CD14-positive monocyte (primary cell): ENCODE measurements at regions not wholly inside any gene's neighbourhood (a gene's known extent, or its start where the extent isn't known, plus 50 kb on each side); places are given as distances from the start of the nearest gene placed in this dataset.

Experiments used
- DNase-seq, 3 donors: peaks; one replicate each; pipeline ENCODE4 v3.0.0-alpha.2; 2011 to 2022
- H2AFZ ChIP-seq: 2 replicates; pipeline ENCODE4 v1.6.0; 2012; ENCODE audit warnings: mild to moderate bottlenecking, low read depth, low read length, inconsistent platforms; ENCODE audit not compliant: insufficient read depth, poor library complexity, severe bottlenecking
- H3K27ac ChIP-seq, 2 donors: 1 replicate in 1 of 2; 2 replicates in 1 of 2; pipeline ENCODE4 v1.5.1; 2012 to 2013; ENCODE audit warnings: low read length in 2 of 2, control low read depth in 1 of 2, inconsistent platforms in 1 of 2, low read depth in 1 of 2, mild to moderate bottlenecking in 1 of 2
- H3K27me3 ChIP-seq, 2 donors: one replicate each; pipeline versions ENCODE4 v1.6.0 to v1.6.1; 2011 to 2013; ENCODE audit warnings: low read length in 2 of 2; ENCODE audit not compliant: control insufficient read depth in 2 of 2, insufficient read depth in 2 of 2
- H3K36me3 ChIP-seq, 2 donors: replicated peaks in 1 of 2; 1 replicate in 1 of 2; 2 replicates in 1 of 2; pipeline versions ENCODE4 v1.5.1 to v1.6.1; 2012 to 2013; ENCODE audit warnings: low read length in 2 of 2, control low read depth in 1 of 2, inconsistent platforms in 1 of 2, mild to moderate bottlenecking in 1 of 2; ENCODE audit not compliant: insufficient read depth in 2 of 2, control insufficient read depth in 1 of 2
- H3K4me1 ChIP-seq, 2 donors: 1 replicate in 1 of 2; 2 replicates in 1 of 2; pipeline versions ENCODE4 v1.5.1 to v1.6.1; 2012 to 2013; ENCODE audit warnings: low read length in 2 of 2, control low read depth in 1 of 2, inconsistent platforms in 1 of 2, mild to moderate bottlenecking in 1 of 2, moderate library complexity in 1 of 2; ENCODE audit not compliant: insufficient read depth in 2 of 2, control insufficient read depth in 1 of 2
- H3K4me2 ChIP-seq: replicated peaks from 2 replicates; pipeline ENCODE3; 2012; ENCODE audit warnings: low read length, moderate library complexity, mild to moderate bottlenecking; ENCODE audit not compliant: poor library complexity, severe bottlenecking; ENCODE audit errors: extremely low read depth
- H3K4me3 ChIP-seq, 3 experiments: fragments of 200-600 bp in 1 of 3; sonication (generic) in 1 of 3; replicated peaks in 1 of 3; 1 replicate in 2 of 3; 2 replicates in 1 of 3; pipeline ENCODE4 v1.5.1; 2011 to 2013; ENCODE audit warnings: low read length in 3 of 3, mild to moderate bottlenecking in 3 of 3, control low read depth in 2 of 3, low read depth in 2 of 3, inconsistent platforms in 1 of 3, moderate library complexity in 1 of 3
- H3K79me2 ChIP-seq: 2 replicates; pipeline ENCODE4 v1.6.0; 2012; ENCODE audit warnings: mild to moderate bottlenecking, control low read depth, inconsistent platforms, low read length, moderate library complexity; ENCODE audit not compliant: insufficient read depth
- H3K9ac ChIP-seq: 2 replicates; pipeline ENCODE4 v1.6.0; 2017; ENCODE audit warnings: low read length, mild to moderate bottlenecking; ENCODE audit not compliant: insufficient read depth, poor library complexity, severe bottlenecking
- H3K9me3 ChIP-seq, 2 donors: replicated peaks in 1 of 2; 1 replicate in 1 of 2; 2 replicates in 1 of 2; pipeline versions ENCODE4 v1.5.1 to v1.6.1; 2012 to 2013; ENCODE audit warnings: low read length in 2 of 2, control low read depth in 1 of 2; ENCODE audit not compliant: control insufficient read depth in 1 of 2, insufficient read depth in 1 of 2
- H4K20me1 ChIP-seq: 2 replicates; pipeline ENCODE4 v1.6.0; 2012; ENCODE audit warnings: mild to moderate bottlenecking, low read length, control low read depth, moderate library complexity; ENCODE audit not compliant: insufficient read depth
- H3K27ac Mint-ChIP-seq, 7 donors: one replicate each; pipeline ENCODE4 v1.8.0; 2020; ENCODE audit warnings: mild to moderate bottlenecking in 7 of 7, mixed read lengths in 7 of 7, moderate library complexity in 6 of 7, inconsistent platforms in 2 of 7
- H3K27me3 Mint-ChIP-seq, 3 donors: one replicate each; pipeline ENCODE4 v1.8.0; 2021 to 2022; ENCODE audit warnings: low read depth in 3 of 3, mild to moderate bottlenecking in 3 of 3, mixed read lengths in 3 of 3, moderate library complexity in 3 of 3, inconsistent platforms in 1 of 3
- H3K36me3 Mint-ChIP-seq, 2 donors: one replicate each; pipeline ENCODE4 v1.8.0; 2020; ENCODE audit warnings: mixed read lengths in 2 of 2, inconsistent platforms in 1 of 2, mild to moderate bottlenecking in 1 of 2
- H3K4me1 Mint-ChIP-seq: one replicate; pipeline ENCODE4 v1.8.0; 2020; ENCODE audit warnings: mild to moderate bottlenecking, mixed read lengths
- H3K4me3 Mint-ChIP-seq, 2 donors: one replicate each; pipeline ENCODE4 v1.8.0; 2020; ENCODE audit warnings: mild to moderate bottlenecking in 2 of 2, mixed read lengths in 2 of 2, moderate library complexity in 1 of 2
- H3K9me3 Mint-ChIP-seq, 7 donors: one replicate each; pipeline ENCODE4 v1.8.0; 2020 to 2022; ENCODE audit warnings: mixed read lengths in 7 of 7, mild to moderate bottlenecking in 6 of 7, moderate library complexity in 6 of 7, inconsistent platforms in 2 of 7
- CTCF ChIP-seq: fragments of 200-600 bp; IDR thresholded peaks from one replicate; pipeline ENCODE4 v1.8.0; 2022; ENCODE audit warnings: antibody characterized with exemption, mild to moderate bottlenecking
- WGBS: methylation state at CpG from one replicate; pipeline ENCODE4 v1.1.5; 2013; ENCODE audit warnings: missing lambda C conversion rate; ENCODE audit not compliant: insufficient coverage; 5-methylcytosine and 5-hydroxymethylcytosine counted together
- intact Hi-C, 2 donors: fragments of 100-400 bp; cut with micrococcal nuclease; formaldehyde crosslinking; loops; one replicate each; pipeline versions ENCODE4 v1.15.0 to v1.15.1; 2023

- H3K27ac Mint-ChIP-seq, result no peak overlapping the region
- Histone ChIP-seq H3K27ac (no peak overlapping the region), H4K20me1 (no peaks in the 10 kb centered on the region)
Measured at GRCh38 chr5:5979761-5980537, 398.4 kb downstream of the MED10 start.

GRCh38 chr5:5979377-5979760 lies 399.0 kb downstream of the MED10 start:
- Histone ChIP-seq H3K9ac (no peak overlapping the region), H3K4me3 (no peak overlapping the region), H3K27ac (no peak overlapping the region), H3K9me3 (peaks cover 4% of the 10 kb centered on the region in 2 donors), H3K27me3 (no peaks in the 10 kb centered on the region), H2AFZ (no peak overlapping the region), H3K4me1 (no peaks in the 10 kb centered on the region), H3K4me2 (no peak overlapping the region), H3K36me3 (no peaks in the 10 kb centered on the region), H4K20me1 (no peaks in the 10 kb centered on the region), H3K79me2 (no peaks in the 10 kb centered on the region)
- peaks cover 0 to 9% (median 2%) of the 10 kb centered on the region in 7 donors for H3K9me3 Mint-ChIP-seq
- H3K36me3 Mint-ChIP-seq, result no peaks in the 10 kb centered on the region
- DNase-seq, result no peak
- no peak overlapping the region for H3K27ac Mint-ChIP-seq
- no peaks in the 10 kb centered on the region for H3K4me1 Mint-ChIP-seq
- peaks cover 0 to 2% (median 0%) of the 10 kb centered on the region in 3 donors for H3K27me3 Mint-ChIP-seq
- no peak overlapping the region for H3K4me3 Mint-ChIP-seq
- 79% methylated on average over 3 of the region's 3 CpGs for WGBS
- intact Hi-C loops, result no loop called here
- TF ChIP-seq CTCF, result no peak

More at GRCh38 chr5:5979761-5980537, 398.4 kb downstream of the MED10 start:
- Mint-ChIP-seq H3K36me3 (no peaks in the 10 kb centered on the region), H3K4me3 (no peak overlapping the region), H3K4me1 (no peaks in the 10 kb centered on the region), H3K9me3 (peaks cover 0 to 9% (median 2%) of the 10 kb centered on the region in 7 donors), H3K27me3 (peaks cover 0 to 2% (median 0%) of the 10 kb centered on the region in 3 donors)
- WGBS, result 83% methylated on average over 2 of the region's 6 CpGs
- H2AFZ ChIP-seq, result no peak overlapping the region
- no peak for TF ChIP-seq CTCF
- H3K4me1 ChIP-seq, result no peaks in the 10 kb centered on the region
- no peaks in the 10 kb centered on the region for H3K27me3 ChIP-seq
- no peaks in the 10 kb centered on the region for H3K36me3 ChIP-seq
- H3K79me2 ChIP-seq, result no peaks in the 10 kb centered on the region
- H3K4me2 ChIP-seq, result no peak overlapping the region
- H3K4me3 ChIP-seq, result no peak overlapping the region
- peaks cover 4% of the 10 kb centered on the region in 2 donors for H3K9me3 ChIP-seq
- DNase-seq, result no peak
- intact Hi-C loops, result no loop called here
- H3K9ac ChIP-seq, result no peak overlapping the region
